Body of pancreas (tissue), 4 donors: ENCODE measurements at regions not wholly inside any gene's neighbourhood (a gene's known extent, or its start where the extent isn't known, plus 50 kb on each side); places are given as distances from the start of the nearest gene placed in this dataset.

Experiments
- CTCF ChIP-seq, 7 experiments: fragments of 450-650 bp in 4 of 7; fragments of 200-600 bp in 3 of 7; sonication (generic) in 3 of 7; IDR thresholded peaks; one replicate each; pipeline ENCODE4 v1.5.1; 2016 to 2019; ENCODE audit warnings: antibody characterized with exemption in 7 of 7
- POLR2A ChIP-seq, 3 donors: fragments of 450-650 bp; IDR thresholded peaks; one replicate each; pipeline ENCODE4 v1.6.1; 2016; ENCODE audit warnings: antibody characterized with exemption in 3 of 3, mild to moderate bottlenecking in 2 of 3

DNA sequence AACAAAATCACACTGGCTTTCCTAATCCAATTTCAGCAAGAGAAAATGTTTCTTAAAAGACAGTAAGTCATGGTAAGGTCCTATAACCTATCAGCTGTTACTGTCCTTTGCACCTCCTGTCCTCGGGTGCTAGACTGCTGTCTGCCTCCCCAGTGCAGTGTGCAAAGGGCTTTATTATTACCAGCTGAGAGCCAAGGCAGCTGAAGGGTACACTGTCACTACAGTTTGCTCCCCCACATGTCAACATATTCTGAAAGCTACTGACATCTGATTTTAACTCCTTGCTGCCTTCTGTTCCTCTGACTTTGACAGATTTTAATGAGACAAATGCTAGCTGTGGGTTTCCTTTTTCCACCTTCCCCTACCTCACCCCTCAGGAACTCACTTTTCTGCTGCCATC lies 389.4 kb upstream of the SLC24A2 start:
- TF ChIP-seq CTCF (IDR thresholded peaks at IDR 0.05) (no peak), POLR2A (IDR thresholded peaks at IDR 0.05) (no peak)
